Neural progenitor cell (in vitro differentiated cells): ENCODE measurements at regions not wholly inside any gene's neighbourhood (a gene's known extent, or its start where the extent isn't known, plus 50 kb on each side); places are given as distances from the start of the nearest gene placed in this dataset.

Source experiments
- DNase-seq: peaks from one replicate; pipeline ENCODE4 v3.0.0-alpha.2; 2016; ENCODE audit warnings: low spot score
- H2AFZ ChIP-seq: fragments of 200-600 bp; sonication (generic); replicated peaks from 2 replicates; pipeline ENCODE4 v1.6.1; 2016; ENCODE audit warnings: antibody characterized with exemption
- H3F3A ChIP-seq: fragments of 200-600 bp; sonication (generic); 2 replicates; pipeline ENCODE4 v1.6.1; 2016; ENCODE audit warnings: antibody characterized with exemption, low read depth
- H3K27ac ChIP-seq: fragments of 200-600 bp; sonication (generic); 2 replicates; pipeline ENCODE4 v1.5.1; 2016; ENCODE audit warnings: mild to moderate bottlenecking
- H3K27me3 ChIP-seq: fragments of 200-600 bp; sonication (generic); 2 replicates; pipeline ENCODE4 v1.6.1; 2016; ENCODE audit warnings: mild to moderate bottlenecking, moderate library complexity
- H3K36me3 ChIP-seq: fragments of 200-600 bp; sonication (generic); 2 replicates; pipeline ENCODE4 v1.5.1; 2016
- H3K4me1 ChIP-seq: fragments of 200-600 bp; sonication (generic); 2 replicates; pipeline ENCODE4 v1.6.1; 2016; ENCODE audit warnings: mixed run types
- H3K4me2 ChIP-seq: fragments of 200-600 bp; sonication (generic); 2 replicates; pipeline ENCODE4 v1.6.1; 2016
- H3K4me3 ChIP-seq: fragments of 200-600 bp; sonication (generic); 2 replicates; pipeline ENCODE4 v1.5.1; 2016
- H3K79me2 ChIP-seq: fragments of 200-600 bp; sonication (generic); 2 replicates; pipeline ENCODE4 v1.6.1; 2016; ENCODE audit warnings: low read depth
- H3K9ac ChIP-seq: fragments of 200-600 bp; sonication (generic); 2 replicates; pipeline ENCODE4 v1.6.1; 2016
- H3K9me3 ChIP-seq: fragments of 200-600 bp; sonication (generic); 2 replicates; pipeline ENCODE4 v1.5.1; 2016; ENCODE audit warnings: low read depth
- H4K20me1 ChIP-seq: fragments of 200-600 bp; sonication (generic); 2 replicates; pipeline ENCODE4 v1.6.1; 2016; ENCODE audit warnings: low read depth
- H3K27ac Mint-ChIP-seq: 3 replicates; pipeline ENCODE4 v1.8.0; 2021; ENCODE audit warnings: mixed read lengths
- H3K27me3 Mint-ChIP-seq: 2 replicates; pipeline ENCODE4 v1.8.0; 2022; ENCODE audit warnings: low read depth, mild to moderate bottlenecking, inconsistent platforms, moderate library complexity, mixed read lengths; ENCODE audit not compliant: insufficient read depth
- H3K36me3 Mint-ChIP-seq: 3 replicates; pipeline ENCODE4 v1.8.0; 2021; ENCODE audit warnings: mixed read lengths
- H3K4me1 Mint-ChIP-seq: 3 replicates; pipeline ENCODE4 v1.8.0; 2021; ENCODE audit warnings: mixed read lengths
- H3K4me3 Mint-ChIP-seq: 3 replicates; pipeline ENCODE4 v1.8.0; 2021; ENCODE audit warnings: mild to moderate bottlenecking, moderate library complexity, mixed read lengths
- H3K9me3 Mint-ChIP-seq: 3 replicates; pipeline ENCODE4 v1.8.0; 2020; ENCODE audit warnings: mixed read lengths
- EZH2 ChIP-seq: fragments of 200-600 bp; sonication (generic); IDR thresholded peaks from 2 replicates; pipeline ENCODE4 v1.6.1; 2017; ENCODE audit warnings: antibody characterized with exemption, mild to moderate bottlenecking, moderate library complexity
- EZH2phosphoT487 ChIP-seq: fragments of 200-600 bp; sonication (generic); IDR thresholded peaks from 2 replicates; pipeline ENCODE4 v1.6.1; 2017; ENCODE audit warnings: antibody characterized with exemption
- TF ChIP-seq, protein P1 (sequence below): fragments of 200-600 bp; sonication (generic); IDR thresholded peaks from 2 replicates; pipeline ENCODE4 v1.5.1; 2017; ENCODE audit warnings: antibody characterized with exemption, mild to moderate bottlenecking

DNA sequence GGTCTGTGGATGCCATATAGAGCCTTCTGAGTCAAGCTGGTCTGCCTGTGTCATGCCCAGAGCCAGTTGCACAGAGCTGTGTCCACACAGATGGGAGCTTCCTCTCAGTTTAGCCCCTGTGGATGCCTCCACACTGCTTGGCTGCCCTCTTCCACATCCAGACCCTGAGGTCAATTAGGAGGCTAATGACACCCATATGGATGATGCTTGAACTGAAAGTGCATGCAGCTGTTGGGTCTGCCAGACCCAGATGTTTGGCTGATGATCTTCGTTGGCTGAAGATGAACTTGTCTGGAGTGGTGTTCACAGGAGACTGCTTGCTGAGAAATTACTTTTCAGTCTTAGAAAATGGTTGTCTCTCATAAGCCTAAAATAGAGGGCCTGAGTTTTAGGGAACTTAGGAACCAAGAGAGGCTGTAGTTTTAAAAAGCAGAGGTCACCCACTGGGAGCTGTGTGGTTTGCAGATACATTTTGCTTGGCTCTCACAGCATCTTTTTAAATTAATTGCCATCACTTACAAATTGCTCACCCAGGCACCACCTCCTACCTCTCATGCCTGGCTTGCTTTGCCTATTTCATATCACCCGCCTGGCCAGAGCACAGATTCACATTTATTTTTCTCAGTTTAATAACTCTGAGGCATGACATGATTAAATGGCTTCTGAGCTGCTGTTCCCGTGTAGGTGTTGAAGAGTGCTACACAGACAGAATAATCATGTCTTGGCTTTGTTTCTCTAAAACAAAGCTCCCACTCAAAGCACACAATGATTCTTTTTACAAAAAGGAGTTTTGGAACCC lies 176.1 kb downstream of the MINAR1 start:
- Histone ChIP-seq H3K27me3 (no peaks in the 10 kb centered on the region), H2AFZ (no peak overlapping the region), H3K27ac (no peak overlapping the region), H3F3A (no peaks in the 10 kb centered on the region), H3K36me3 (no peaks in the 10 kb centered on the region), H3K4me1 (no peaks in the 10 kb centered on the region), H3K79me2 (no peaks in the 10 kb centered on the region), H3K9ac (no peak overlapping the region), H3K4me3 (no peak overlapping the region), H3K9me3 (no peaks in the 10 kb centered on the region), H3K4me2 (no peak overlapping the region), H4K20me1 (no peaks in the 10 kb centered on the region)
- Mint-ChIP-seq H3K36me3 (no peaks in the 10 kb centered on the region), H3K27ac (no peak overlapping the region), H3K4me1 (no peaks in the 10 kb centered on the region), H3K27me3 (peaks cover 5% of the 10 kb centered on the region), H3K9me3 (no peaks in the 10 kb centered on the region), H3K4me3 (no peak overlapping the region)
- TF ChIP-seq, protein P1, sequence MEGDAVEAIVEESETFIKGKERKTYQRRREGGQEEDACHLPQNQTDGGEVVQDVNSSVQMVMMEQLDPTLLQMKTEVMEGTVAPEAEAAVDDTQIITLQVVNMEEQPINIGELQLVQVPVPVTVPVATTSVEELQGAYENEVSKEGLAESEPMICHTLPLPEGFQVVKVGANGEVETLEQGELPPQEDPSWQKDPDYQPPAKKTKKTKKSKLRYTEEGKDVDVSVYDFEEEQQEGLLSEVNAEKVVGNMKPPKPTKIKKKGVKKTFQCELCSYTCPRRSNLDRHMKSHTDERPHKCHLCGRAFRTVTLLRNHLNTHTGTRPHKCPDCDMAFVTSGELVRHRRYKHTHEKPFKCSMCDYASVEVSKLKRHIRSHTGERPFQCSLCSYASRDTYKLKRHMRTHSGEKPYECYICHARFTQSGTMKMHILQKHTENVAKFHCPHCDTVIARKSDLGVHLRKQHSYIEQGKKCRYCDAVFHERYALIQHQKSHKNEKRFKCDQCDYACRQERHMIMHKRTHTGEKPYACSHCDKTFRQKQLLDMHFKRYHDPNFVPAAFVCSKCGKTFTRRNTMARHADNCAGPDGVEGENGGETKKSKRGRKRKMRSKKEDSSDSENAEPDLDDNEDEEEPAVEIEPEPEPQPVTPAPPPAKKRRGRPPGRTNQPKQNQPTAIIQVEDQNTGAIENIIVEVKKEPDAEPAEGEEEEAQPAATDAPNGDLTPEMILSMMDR = no peak
- TF ChIP-seq EZH2phosphoT487 = no peak
- no peak for TF ChIP-seq EZH2
- no peak for DNase-seq

DNA sequence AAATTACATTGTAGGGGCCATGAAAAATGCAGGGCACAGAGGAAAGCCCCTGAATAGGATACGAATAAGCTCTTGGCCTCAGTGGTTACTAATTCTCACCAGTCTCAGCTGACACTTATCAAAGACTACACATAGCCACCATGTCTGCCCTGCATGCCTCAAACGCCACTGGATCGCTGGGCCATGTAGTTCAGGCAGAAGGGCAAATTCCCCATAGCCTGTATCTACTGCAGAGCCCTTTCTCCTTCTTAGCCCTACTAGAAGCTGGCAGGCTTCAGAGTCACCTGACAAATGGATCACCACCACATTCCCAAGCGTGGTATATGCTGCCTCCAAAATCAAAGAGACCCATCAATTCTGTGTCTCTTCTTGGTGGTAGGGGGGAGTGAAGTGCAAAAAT lies 177.4 kb downstream of the MINAR1 start:
- no peaks in the 10 kb centered on the region for H3K9me3 Mint-ChIP-seq
- Histone ChIP-seq H3K27me3 (no peaks in the 10 kb centered on the region), H3K36me3 (no peaks in the 10 kb centered on the region), H4K20me1 (no peaks in the 10 kb centered on the region), H3K27ac (no peak overlapping the region), H3K4me3 (no peak overlapping the region), H3K9me3 (no peaks in the 10 kb centered on the region), H2AFZ (no peak overlapping the region), H3K4me2 (no peak overlapping the region), H3K9ac (no peak overlapping the region), H3F3A (no peaks in the 10 kb centered on the region), H3K79me2 (no peaks in the 10 kb centered on the region), H3K4me1 (no peaks in the 10 kb centered on the region)
- H3K27ac Mint-ChIP-seq = no peak overlapping the region
- H3K4me1 Mint-ChIP-seq = no peaks in the 10 kb centered on the region
- TF ChIP-seq EZH2 = no peak
- TF ChIP-seq, protein P1 = no peak
- TF ChIP-seq EZH2phosphoT487 = no peak
- peaks cover 5% of the 10 kb centered on the region for H3K27me3 Mint-ChIP-seq
- no peaks in the 10 kb centered on the region for H3K36me3 Mint-ChIP-seq
- no peak for DNase-seq
- no peak overlapping the region for H3K4me3 Mint-ChIP-seq

DNA sequence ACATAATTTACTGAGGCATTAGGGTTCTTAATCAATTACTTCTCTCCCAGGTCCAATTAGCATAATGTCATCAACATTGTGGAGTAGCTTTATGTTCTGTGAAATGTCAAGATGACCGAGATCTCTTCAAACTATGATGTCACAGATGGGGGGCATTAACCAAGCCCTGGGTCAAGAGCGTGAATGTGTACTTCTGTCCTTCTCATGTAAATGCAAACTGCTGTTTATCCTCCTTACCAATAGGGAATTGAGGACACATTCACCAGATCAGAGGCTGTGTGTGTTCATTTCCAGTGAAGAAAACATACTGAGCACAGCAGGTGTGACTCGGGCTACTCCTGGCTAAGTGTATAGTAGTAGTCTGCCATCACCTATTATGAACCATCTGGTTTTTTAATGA lies 177.9 kb downstream of the MINAR1 start:
- TF ChIP-seq, protein P1 = no peak
- TF ChIP-seq EZH2phosphoT487 (no peak), EZH2 (no peak)
- Histone ChIP-seq H3K4me2 (no peak overlapping the region), H3K9ac (no peak overlapping the region), H3K36me3 (no peaks in the 10 kb centered on the region), H3K9me3 (no peaks in the 10 kb centered on the region), H3K27me3 (no peaks in the 10 kb centered on the region), H4K20me1 (no peaks in the 10 kb centered on the region), H3K4me1 (no peaks in the 10 kb centered on the region), H3K79me2 (no peaks in the 10 kb centered on the region), H3K4me3 (no peak overlapping the region), H3K27ac (no peak overlapping the region), H2AFZ (no peak overlapping the region), H3F3A (no peaks in the 10 kb centered on the region)
- DNase-seq = no peak
- Mint-ChIP-seq H3K27ac (no peak overlapping the region), H3K27me3 (peaks cover 5% of the 10 kb centered on the region), H3K36me3 (no peaks in the 10 kb centered on the region), H3K4me3 (no peak overlapping the region), H3K4me1 (no peaks in the 10 kb centered on the region), H3K9me3 (no peaks in the 10 kb centered on the region)
